ENCODE measurements at regions not wholly inside any gene's neighbourhood (a gene's known extent, or its start where the extent isn't known, plus 50 kb on each side); places are given as distances from the start of the nearest gene placed in this dataset.

GRCh38 chr1:163725551-163725950 is 403.8 kb downstream of the NUF2 start:
- TF ChIP-seq TAF1 (IDR thresholded peaks at IDR 0.05; ENCODE audit: low read depth, low read length) (no peak), POLR2A (IDR thresholded peaks at IDR 0.05; ENCODE audit: low read depth, low read length) (no peak), POLR2AphosphoS5 (IDR thresholded peaks at IDR 0.05; ENCODE audit: low read depth, low read length) (no peak), PAX5 (IDR thresholded peaks at IDR 0.05; ENCODE audit: insufficient read depth, low read length, severe bottlenecking) (no peak)
